Hypothalamus (tissue), 51 donors: ENCODE measurements at regions not wholly inside any gene's neighbourhood (a gene's known extent, or its start where the extent isn't known, plus 50 kb on each side); places are given as distances from the start of the nearest gene placed in this dataset.

Source experiments
- DNase-seq, 51 donors: peaks; one replicate each; lab custom pipeline; 2025; lab: John Stamatoyannopoulos, UW

DNA sequence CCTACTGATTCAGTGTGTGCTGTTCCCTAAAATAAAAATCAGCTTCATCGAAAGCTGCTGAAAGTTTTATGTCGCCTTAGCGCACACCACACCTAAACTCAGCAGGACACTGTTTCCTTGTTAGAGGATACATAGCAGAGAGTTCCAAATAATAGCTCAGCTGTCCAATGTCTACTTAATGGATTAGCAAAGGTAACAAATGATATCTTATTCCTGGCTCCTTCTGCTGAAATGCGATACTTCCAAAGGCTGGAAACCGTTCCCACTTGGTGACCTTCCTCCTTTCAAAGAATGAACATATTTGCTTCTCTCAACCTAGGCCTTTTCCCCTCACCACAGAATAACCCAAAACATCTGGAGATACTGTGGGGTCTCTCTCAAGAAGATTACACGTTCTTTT is 189.5 kb upstream of the GMDS start:
- no peak for DNase-seq

DNA sequence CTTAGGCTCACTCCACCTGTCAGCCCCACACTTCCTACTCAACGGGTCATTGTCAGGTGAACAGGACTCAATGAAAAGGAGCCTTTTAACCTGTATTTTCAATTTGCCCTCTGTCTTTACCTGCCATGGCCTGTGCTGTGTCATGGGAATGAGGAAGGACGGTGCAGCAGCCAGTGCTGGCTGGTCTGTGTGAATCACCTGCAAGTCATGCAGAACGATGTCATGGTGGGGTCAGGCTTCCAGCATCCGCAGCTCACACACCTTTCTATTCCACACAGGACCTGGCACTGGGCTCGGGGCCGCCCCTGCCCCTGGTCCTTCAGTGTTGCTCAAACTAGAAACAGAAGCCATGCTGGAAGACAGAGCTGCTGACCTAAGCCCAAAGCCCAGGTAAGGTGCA is 188.7 kb upstream of the GMDS start:
- DNase-seq = no peak

DNA sequence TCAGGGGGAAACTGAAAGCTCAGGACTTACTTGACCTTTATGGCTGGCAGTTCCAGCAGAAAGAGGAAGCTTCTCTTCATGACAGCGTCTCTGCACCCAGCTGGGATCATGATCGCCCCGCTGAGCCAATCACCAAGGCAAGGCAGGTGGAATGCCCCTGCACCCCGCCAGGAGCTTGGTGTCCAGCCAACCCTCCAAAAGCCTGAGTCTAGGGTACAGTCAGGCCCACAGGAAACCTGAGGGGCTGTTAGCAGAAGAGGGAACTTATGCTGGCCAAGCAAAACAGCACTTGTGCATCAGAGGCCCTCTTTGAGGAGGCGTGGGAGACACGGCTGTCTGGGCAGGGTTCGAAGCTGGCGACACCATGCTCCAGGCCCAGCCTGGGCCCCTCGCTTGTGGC is 188.3 kb upstream of the GMDS start:
- DNase-seq = no peak

GRCh38 chr6:2433266-2433665 is 187.9 kb upstream of the GMDS start:
- DNase-seq = no peak

GRCh38 chr6:2432292-2432691 is 186.9 kb upstream of the GMDS start:
- no peak for DNase-seq

- DNase-seq = no peak
Measured at GRCh38 chr6:2430612-2431011, 185.2 kb upstream of the GMDS start.

GRCh38 chr6:2429460-2429859 is 184.1 kb upstream of the GMDS start:
- no peak for DNase-seq

DNA sequence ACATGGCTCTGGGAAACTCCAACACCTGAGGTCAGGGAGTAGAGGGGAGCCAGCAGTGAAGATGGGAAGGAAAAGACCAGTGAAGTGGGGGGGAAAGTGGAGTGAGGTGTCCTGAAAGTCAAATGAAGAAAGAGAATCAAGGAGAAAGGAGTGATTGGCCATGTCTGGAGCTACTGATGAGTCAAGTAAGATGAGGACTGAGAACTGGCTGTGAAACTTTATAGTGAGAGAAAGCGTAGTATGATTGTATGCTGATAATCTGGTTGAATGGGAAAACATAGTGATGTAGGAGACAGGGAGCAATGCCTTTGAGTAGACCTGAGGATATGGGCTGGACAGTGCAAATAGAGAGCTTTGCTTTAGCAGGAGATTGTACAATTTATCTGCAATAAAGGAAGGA is 183.6 kb upstream of the GMDS start:
- no peak for DNase-seq

- DNase-seq = no peak
Measured at GRCh38 chr6:2426561-2427340, 181.3 kb upstream of the GMDS start.

- no peak for DNase-seq
Measured at GRCh38 chr6:2416128-2416712, 170.8 kb upstream of the GMDS start.

DNA sequence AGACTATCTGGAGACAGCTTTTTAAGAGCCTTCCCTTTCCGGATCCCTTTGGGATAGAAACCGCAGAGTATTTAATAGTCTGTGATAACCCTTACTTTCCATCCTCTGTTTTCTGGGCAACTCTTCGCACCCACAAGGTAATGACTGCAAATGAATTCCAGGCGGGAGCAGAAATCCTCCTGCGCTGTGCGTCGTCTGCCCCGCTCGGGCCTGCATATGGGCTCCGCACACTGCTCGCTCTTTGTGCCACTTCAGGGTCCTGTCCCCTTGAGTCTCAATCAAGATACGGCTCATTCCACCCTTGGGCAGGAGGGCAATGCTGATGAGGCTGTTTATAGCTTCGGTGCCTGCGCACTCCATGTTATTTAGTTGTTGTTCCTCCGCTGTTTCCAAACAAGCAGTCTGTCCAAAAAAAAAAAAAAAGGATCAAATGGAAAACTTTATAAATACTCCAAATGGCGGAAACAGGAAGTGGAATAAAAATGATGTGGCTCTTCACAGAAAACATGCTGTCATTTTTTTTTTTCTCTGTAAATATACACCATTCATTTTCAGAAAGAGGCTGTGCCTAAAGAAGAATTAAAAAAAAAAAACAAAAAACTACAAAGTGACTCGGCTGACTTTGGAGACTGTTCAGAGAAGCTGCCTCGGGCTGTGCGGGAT is 169.6 kb upstream of the GMDS start:
- no peak for DNase-seq

- DNase-seq = no peak
Measured at GRCh38 chr6:2412731-2413130, 167.3 kb upstream of the GMDS start.

GRCh38 chr6:2410656-2411380 is 165.4 kb upstream of the GMDS start:
- no peak for DNase-seq

DNA sequence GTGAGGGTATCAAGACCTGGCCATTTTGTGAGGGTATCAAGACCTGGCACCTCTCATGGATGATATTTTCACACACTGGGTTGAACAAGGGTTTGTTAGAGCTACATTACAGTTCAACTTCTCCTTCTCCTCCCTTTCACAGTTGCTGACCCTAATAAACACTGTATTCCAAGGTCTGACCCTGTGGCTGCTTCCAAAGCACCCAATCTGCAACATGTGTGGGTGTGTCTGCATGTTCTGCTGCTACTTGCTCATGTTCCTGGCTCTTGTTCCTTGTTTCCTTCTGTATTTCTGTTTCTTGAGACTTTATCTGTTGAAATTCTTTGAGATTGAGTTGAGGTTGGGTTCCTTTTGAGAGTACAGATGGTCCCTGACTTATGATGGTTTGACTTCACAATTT is 162.1 kb upstream of the GMDS start:
- DNase-seq = no peak

GRCh38 chr6:2404211-2404929 is 159.0 kb upstream of the GMDS start:
- no peak for DNase-seq

GRCh38 chr6:2403546-2403945 is 158.1 kb upstream of the GMDS start:
- no peak for DNase-seq

DNA sequence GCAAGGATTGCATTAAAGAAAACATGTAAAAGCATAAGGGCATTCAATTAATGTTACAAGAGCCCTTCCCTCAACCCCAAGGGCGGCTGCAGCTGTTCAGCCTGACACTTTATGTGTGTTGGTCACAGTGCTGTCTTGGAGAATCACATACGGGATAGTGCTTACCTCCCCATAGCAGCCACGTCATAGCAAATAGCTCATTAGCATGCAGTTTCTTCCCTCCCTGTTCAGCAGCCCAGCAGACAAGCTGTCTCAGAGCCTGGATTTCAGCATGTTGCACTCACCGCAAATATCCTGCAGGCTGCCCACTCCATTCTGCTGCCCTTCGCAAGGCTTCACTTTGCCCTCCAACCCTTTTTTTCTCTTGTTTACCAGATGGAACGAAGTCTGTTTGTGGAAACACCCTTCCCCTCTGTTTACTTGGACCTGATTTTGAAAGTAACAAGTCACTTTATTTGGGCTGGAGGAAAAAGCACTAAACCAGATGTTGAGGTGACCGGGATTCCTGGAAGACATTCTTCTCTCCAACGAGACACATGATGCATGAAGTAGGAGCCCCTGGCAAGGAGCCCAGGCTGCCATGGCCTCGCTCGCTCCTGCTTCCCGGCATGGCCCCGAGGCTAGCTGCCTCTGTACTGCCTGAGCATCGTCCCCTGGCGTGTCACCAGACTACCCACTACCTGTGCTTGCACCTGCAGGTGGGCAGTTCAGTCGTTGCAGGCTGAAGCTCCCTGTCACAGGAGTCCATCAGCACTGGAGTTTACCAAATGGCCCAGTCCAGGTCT is 151.6 kb upstream of the GMDS start:
- peak in 20 of 51 donors; percentile 1 to 26 (median 10) for DNase-seq

GRCh38 chr6:2396042-2396657 is 150.7 kb upstream of the GMDS start:
- DNase-seq = no peak

- DNase-seq = no peak
Measured at GRCh38 chr6:2388554-2389324, 143.3 kb upstream of the GMDS start.
